HG02943 (cell line): ENCODE measurements at regions not wholly inside any gene's neighbourhood (a gene's known extent, or its start where the extent isn't known, plus 50 kb on each side); places are given as distances from the start of the nearest gene placed in this dataset.
"Not testable (repeated sequence)": the region's sequence is repeated elsewhere in the genome, so short reads cannot be mapped to it uniquely, and the experiment has no call there.

ENCODE experiments used
- ATAC-seq: cut with Tn5 transposase; IDR thresholded peaks from one replicate; pipeline ENCODE4 v1.9.1; 2021; ENCODE audit warnings: mild to moderate bottlenecking, low read depth, moderate library complexity; ENCODE audit not compliant: unreplicated experiment

- no peak for ATAC-seq
These were observed 349.5 kb downstream of the PRR16 start for GRCh38 chr5:120813551-120813950.

- ATAC-seq: no peak
These were observed 353.2 kb downstream of the PRR16 start for GRCh38 chr5:120817044-120817985.

DNA sequence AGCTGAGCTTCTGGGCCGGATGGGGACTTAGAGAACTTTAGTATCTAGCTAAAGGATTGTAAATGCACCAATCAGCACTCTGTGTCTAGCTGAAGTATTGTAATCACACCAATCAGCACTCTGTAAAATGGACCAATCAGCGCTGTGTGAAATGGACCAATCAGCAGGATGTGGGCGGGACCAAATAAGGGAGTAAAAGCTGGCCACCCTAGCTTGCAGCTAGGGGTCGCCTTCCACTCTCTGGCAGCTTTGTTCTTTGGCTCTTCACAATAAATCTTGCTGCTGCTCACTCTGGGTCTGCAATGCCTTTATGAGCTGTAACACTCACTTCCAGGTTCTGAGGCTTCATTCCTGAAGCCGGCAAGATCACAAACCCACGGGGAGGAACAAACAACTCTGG, 354.0 kb downstream of the PRR16 start:
- ATAC-seq: no peak

DNA sequence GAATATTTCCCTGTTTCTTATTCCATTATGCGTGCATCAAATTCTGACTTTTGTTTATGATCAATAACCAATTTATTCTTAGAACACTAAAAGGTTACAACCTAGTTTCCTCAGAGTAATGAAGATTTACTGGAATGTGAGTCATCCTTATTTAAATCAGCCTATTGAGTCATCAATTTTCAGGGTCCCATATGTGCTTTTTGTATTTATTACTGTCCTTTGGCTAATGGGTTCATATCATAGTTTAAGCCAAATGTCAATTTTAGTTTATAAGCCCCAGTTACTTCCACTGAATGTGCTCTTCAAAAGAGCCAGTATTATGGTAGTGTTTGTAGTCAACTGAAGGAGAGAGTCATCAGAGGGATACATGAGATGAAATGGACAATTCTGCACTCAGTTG, 359.2 kb downstream of the PRR16 start:
- ATAC-seq: no peak

DNA sequence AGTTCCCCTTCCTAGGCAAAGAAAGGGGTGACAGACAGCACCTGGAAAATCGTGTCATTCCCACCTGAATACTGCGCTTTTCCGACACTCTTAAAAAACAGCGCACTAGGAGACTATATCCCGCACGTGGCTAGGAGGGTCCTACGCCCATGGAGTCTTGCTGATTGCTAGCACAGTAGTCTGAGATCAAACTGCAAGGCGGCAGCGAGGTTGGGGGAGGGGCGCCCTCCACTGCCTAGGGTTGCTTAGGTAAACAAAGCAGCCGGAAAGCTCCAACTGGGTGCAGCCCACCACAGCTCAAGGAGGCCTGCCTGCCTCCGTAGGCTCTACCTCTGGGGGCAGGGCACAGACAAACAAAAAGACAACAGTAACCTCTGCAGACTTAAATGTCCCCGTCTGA, 367.5 kb downstream of the PRR16 start:
- ATAC-seq: not testable (repeated sequence)

GRCh38 chr5:120841830-120842229, 377.7 kb downstream of the PRR16 start:
- no peak for ATAC-seq

DNA sequence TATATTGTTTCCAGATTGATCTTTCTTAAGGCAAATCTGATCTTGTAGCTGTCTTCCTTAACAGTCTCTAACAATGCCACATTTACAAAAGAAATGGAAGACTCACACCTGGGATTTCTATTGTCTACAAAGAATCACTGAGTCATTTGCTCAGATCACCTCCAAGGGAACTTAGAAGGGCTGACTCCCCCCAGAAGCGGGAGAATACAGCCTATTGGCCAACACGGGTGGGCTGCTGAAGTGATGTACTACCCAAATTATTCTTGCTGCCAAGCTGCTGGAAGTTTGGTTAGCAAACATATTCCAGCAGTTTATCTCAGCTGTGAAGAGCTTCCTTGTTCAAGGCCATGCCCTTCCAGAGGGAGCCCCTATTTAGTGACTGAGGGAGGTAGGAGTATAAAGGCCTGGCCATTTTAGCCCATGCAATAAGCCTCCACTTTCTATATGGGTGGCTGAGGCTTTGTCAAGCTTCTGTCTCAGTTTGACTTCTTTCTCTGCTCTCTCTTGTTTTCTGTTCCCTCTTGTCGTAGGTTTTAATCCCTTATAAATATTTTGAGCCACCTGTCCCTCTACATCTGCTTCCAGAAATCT, 379.4 kb downstream of the PRR16 start:
- ATAC-seq: no peak

GRCh38 chr5:120848883-120849282, 384.8 kb downstream of the PRR16 start:
- no peak for ATAC-seq

DNA sequence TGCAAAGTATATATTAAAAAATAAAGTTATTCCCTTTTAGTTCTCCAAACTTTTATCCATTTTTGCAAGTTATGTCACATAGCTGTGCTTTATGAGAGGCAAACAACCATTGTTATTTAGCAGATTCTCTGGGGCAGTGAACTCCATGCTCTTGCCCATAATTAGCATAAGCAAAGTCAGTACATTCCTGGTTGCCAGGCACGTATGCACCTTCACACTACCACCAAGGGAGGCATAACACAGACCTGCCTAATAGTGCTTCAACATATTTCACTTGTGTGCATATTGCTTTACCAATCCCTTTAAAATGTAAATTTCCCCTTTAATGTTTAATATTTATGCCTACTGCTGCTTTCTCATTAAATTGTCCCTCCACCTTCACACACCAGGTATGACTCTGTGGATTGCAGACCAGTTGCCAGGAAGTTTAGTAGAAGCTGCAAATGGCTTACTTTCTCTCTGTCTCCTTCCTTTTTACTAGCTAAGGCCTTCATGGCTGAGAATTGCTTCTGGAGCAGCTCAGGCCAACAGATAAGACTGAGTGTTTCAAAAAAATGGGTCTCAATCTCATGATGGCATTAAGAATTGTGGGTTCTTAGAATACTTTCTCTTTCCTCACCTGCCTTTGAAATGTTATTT, 388.2 kb downstream of the PRR16 start:
- ATAC-seq: no peak

- ATAC-seq: no peak
These were observed 402.9 kb downstream of the PRR16 start for GRCh38 chr5:120866997-120867396.

- no peak for ATAC-seq
These were observed 405.7 kb downstream of the PRR16 start for GRCh38 chr5:120869831-120870230.

- ATAC-seq: no peak
These were observed 408.2 kb downstream of the PRR16 start for GRCh38 chr5:120872297-120872696.

GRCh38 chr5:120873083-120873482, 409.0 kb downstream of the PRR16 start:
- no peak for ATAC-seq

GRCh38 chr5:120874081-120874862, 410.2 kb downstream of the PRR16 start:
- no peak for ATAC-seq

GRCh38 chr5:120882038-120882775, 418.1 kb downstream of the PRR16 start:
- ATAC-seq: no peak

DNA sequence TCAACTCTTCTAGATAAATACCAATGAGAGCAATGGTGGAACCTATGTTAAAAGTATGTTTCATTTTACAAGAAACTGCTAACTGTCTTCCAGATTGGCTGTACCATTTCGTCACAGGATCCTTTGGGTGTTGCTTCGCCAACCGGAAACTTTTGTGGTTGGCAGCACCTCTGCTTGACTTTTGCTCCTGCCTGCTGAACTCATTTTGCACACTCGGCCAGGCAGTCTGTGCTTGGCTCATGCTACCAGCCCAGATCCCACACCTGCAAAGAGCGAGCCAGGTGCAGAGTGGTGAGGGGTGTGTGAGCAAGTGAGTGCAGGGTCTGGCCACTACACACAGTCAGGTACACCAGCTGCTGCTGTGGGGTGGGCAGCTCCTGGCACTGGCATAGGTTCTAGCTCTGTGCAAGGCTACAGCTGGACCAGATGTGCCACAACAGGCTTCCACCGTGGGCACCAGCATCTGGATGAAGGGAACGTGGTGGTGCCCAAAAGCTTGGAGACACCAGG, 422.3 kb downstream of the PRR16 start:
- ATAC-seq: no peak

DNA sequence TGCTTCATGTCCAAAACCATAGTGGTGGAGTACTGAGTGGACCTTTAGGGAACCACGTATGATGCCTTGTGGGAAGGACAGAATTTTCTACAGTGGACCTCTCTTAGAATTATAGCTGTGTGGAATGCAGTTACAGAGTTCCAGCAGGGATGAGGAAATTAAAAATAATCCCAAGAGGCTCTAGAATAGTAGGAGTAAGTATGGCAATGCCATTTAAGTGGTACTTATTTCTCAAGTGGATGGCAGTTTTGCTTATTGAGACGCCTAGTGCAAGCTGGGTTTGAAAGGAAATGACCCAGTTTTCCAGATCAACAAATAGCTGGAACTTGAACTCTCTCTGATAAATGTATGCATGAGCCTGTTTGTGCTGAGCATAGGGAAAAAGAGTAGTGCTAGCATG, 431.6 kb downstream of the PRR16 start:
- no peak for ATAC-seq

DNA sequence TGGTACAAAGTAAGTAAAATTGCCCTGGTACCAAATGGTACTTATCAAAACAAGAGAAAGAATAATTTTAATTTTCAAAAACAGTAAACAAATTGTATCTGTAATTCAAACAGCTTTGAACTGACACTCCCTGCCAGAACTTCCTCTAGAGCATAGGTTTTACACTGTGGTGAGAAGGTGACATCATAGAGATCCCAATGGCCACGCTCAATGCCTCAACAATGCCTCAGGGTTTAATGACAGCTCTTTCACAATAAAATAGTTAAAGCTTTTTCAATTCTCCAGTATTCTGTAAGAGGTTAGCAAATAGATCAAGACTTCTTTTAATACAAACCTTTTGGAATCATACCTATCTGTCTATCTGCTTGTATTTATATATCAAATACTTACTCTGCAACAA, 437.1 kb downstream of the PRR16 start:
- ATAC-seq: no peak

DNA sequence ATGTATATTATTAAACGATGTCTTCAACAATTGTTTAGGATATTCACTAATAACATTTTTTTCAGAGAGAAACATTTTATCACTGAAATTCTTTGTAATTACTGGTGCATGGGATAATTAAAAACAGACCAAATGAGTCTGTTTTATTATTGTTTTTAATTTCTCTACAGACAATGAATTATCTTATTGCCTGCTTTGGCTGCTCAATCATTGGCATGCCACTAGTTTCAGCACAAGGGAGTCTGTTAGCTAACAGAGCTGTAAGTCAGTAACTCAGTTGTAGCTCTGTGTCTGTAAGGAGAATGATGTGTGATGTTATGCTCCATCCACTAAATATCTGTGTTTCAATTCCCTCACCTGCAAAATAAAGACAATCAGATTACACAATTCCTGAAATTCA, 443.9 kb downstream of the PRR16 start:
- ATAC-seq: no peak

GRCh38 chr5:120910629-120911028, 446.5 kb downstream of the PRR16 start:
- ATAC-seq: no peak
